ENCODE measurements at regions not wholly inside any gene's neighbourhood (a gene's known extent, or its start where the extent isn't known, plus 50 kb on each side); places are given as distances from the start of the nearest gene placed in this dataset.

GRCh38 chr18:1413323-1413675 is 508.6 kb downstream of the ADCYAP1 start:
- no peak for DNase-seq (ENCODE audit: extremely low spot score)
- ChIA-PET CTCF (no interaction called here), POLR2A (no interaction called here)
- TF ChIP-seq ZNF384 (IDR thresholded peaks at IDR 0.05) (no peak), SUZ12 (IDR thresholded peaks at IDR 0.05) (no peak), SP1 (IDR thresholded peaks at IDR 0.05) (no peak), FOXA1 (IDR thresholded peaks at IDR 0.05) (no peak), ELF4 (IDR thresholded peaks at IDR 0.05) (no peak), TARDBP (IDR thresholded peaks at IDR 0.05) (no peak), FOXK2 (IDR thresholded peaks at IDR 0.05) (no peak)

- ChIA-PET CTCF (no interaction called here), POLR2A (no interaction called here)
- no peak for DNase-seq (ENCODE audit: extremely low spot score)
- no peak for TF ChIP-seq BHLHE40 (IDR thresholded peaks at IDR 0.05; ENCODE audit: borderline replicate concordance)
- TF ChIP-seq FOXM1 (IDR thresholded peaks at IDR 0.05; ENCODE audit: borderline replicate concordance), result no peak
- TF ChIP-seq SP1 (IDR thresholded peaks at IDR 0.05), result no peak
- no peak for TF ChIP-seq FOXA1 (IDR thresholded peaks at IDR 0.05)
- TF ChIP-seq ARNT (IDR thresholded peaks at IDR 0.05), result no peak
- TF ChIP-seq SUZ12 (IDR thresholded peaks at IDR 0.05), result no peak
- TF ChIP-seq FOXK2 (IDR thresholded peaks at IDR 0.05), result no peak
Measured at GRCh38 chr18:1416074-1416473, 511.4 kb downstream of the ADCYAP1 start.

GRCh38 chr18:1421502-1421901 is 516.8 kb downstream of the ADCYAP1 start:
- no peak for TF ChIP-seq FOXA1 (IDR thresholded peaks at IDR 0.05)
- CTCF ChIA-PET, result no interaction called here
- no peak for DNase-seq (ENCODE audit: extremely low spot score)
- POLR2A ChIA-PET, result no interaction called here

- ChIA-PET POLR2A (no interaction called here), CTCF (no interaction called here)
- no peak for DNase-seq (ENCODE audit: extremely low spot score)
- TF ChIP-seq FOXA1 (IDR thresholded peaks at IDR 0.05) (no peak), BHLHE40 (IDR thresholded peaks at IDR 0.05; ENCODE audit: borderline replicate concordance) (no peak)
Measured at GRCh38 chr18:1422634-1423033, 518.0 kb downstream of the ADCYAP1 start.

- CTCF ChIA-PET, result no interaction called here
Measured at GRCh38 chr18:1425679-1426078, 521.0 kb downstream of the ADCYAP1 start.

GRCh38 chr18:1435487-1435886 is 530.8 kb downstream of the ADCYAP1 start:
- CTCF ChIA-PET, result no interaction called here
- POLR2A ChIA-PET, result no interaction called here

More at GRCh38 chr18:1425679-1426078, 521.0 kb downstream of the ADCYAP1 start:
- TF ChIP-seq BHLHE40 (IDR thresholded peaks at IDR 0.05; ENCODE audit: borderline replicate concordance) (no peak), L3MBTL2 (conservative IDR thresholded peaks at IDR 0.05) (no peak), CTBP1 (IDR thresholded peaks at IDR 0.05; ENCODE audit: borderline replicate concordance) (no peak), PKNOX1 (IDR thresholded peaks at IDR 0.05) (no peak), ELF4 (IDR thresholded peaks at IDR 0.05) (no peak), NFRKB (IDR thresholded peaks at IDR 0.05) (no peak), FOXM1 (IDR thresholded peaks at IDR 0.05; ENCODE audit: borderline replicate concordance) (no peak), FOXA1 (IDR thresholded peaks at IDR 0.05) (no peak), HDGF (IDR thresholded peaks at IDR 0.05; ENCODE audit: borderline replicate concordance) (no peak), TARDBP (IDR thresholded peaks at IDR 0.05) (no peak), SP1 (IDR thresholded peaks at IDR 0.05) (no peak), ZNF384 (IDR thresholded peaks at IDR 0.05) (no peak)
- POLR2A ChIA-PET, result no interaction called here
- no peak for DNase-seq (ENCODE audit: extremely low spot score)

GRCh38 chr18:1436199-1436598 is 531.5 kb downstream of the ADCYAP1 start:
- DNase-seq (ENCODE audit: extremely low spot score), result no peak
- POLR2A ChIA-PET, result no interaction called here
- TF ChIP-seq LEF1 (IDR thresholded peaks at IDR 0.05; ENCODE audit: borderline replicate concordance) (no peak), SUZ12 (IDR thresholded peaks at IDR 0.05) (no peak), ARNT (IDR thresholded peaks at IDR 0.05) (no peak), BHLHE40 (IDR thresholded peaks at IDR 0.05; ENCODE audit: borderline replicate concordance) (no peak), FOXM1 (IDR thresholded peaks at IDR 0.05; ENCODE audit: borderline replicate concordance) (no peak), ZNF384 (IDR thresholded peaks at IDR 0.05) (no peak), CTBP1 (IDR thresholded peaks at IDR 0.05; ENCODE audit: borderline replicate concordance) (no peak), ELF4 (IDR thresholded peaks at IDR 0.05) (no peak), FOXA1 (IDR thresholded peaks at IDR 0.05) (no peak), SP1 (IDR thresholded peaks at IDR 0.05) (no peak), NFRKB (IDR thresholded peaks at IDR 0.05) (no peak), L3MBTL2 (conservative IDR thresholded peaks at IDR 0.05) (no peak)
- CTCF ChIA-PET, result no interaction called here

More at GRCh38 chr18:1435487-1435886, 530.8 kb downstream of the ADCYAP1 start:
- TF ChIP-seq SUZ12 (IDR thresholded peaks at IDR 0.05), result no peak
- no peak for TF ChIP-seq BHLHE40 (IDR thresholded peaks at IDR 0.05; ENCODE audit: borderline replicate concordance)
- TF ChIP-seq HDGF (IDR thresholded peaks at IDR 0.05; ENCODE audit: borderline replicate concordance), result no peak
- TF ChIP-seq ARNT (IDR thresholded peaks at IDR 0.05), result no peak
- no peak for TF ChIP-seq ZNF384 (IDR thresholded peaks at IDR 0.05)
- no peak for TF ChIP-seq CTBP1 (IDR thresholded peaks at IDR 0.05; ENCODE audit: borderline replicate concordance)
- TF ChIP-seq PKNOX1 (IDR thresholded peaks at IDR 0.05), result no peak
- no peak for TF ChIP-seq TARDBP (IDR thresholded peaks at IDR 0.05)
- TF ChIP-seq L3MBTL2 (conservative IDR thresholded peaks at IDR 0.05), result no peak
- no peak for TF ChIP-seq FOXA1 (IDR thresholded peaks at IDR 0.05)
- no peak for TF ChIP-seq ELF4 (IDR thresholded peaks at IDR 0.05)
- no peak for TF ChIP-seq LEF1 (IDR thresholded peaks at IDR 0.05; ENCODE audit: borderline replicate concordance)
- no peak for TF ChIP-seq SP1 (IDR thresholded peaks at IDR 0.05)
- TF ChIP-seq FOXM1 (IDR thresholded peaks at IDR 0.05; ENCODE audit: borderline replicate concordance), result no peak
- TF ChIP-seq FOXK2 (IDR thresholded peaks at IDR 0.05), result no peak
- no peak for TF ChIP-seq NFRKB (IDR thresholded peaks at IDR 0.05)
- no peak for DNase-seq (ENCODE audit: extremely low spot score)

- DNase-seq (ENCODE audit: extremely low spot score), result no peak
- ChIA-PET CTCF (no interaction called here), POLR2A (no interaction called here)
- TF ChIP-seq BHLHE40 (IDR thresholded peaks at IDR 0.05; ENCODE audit: borderline replicate concordance) (no peak), PKNOX1 (IDR thresholded peaks at IDR 0.05) (no peak), FOXM1 (IDR thresholded peaks at IDR 0.05; ENCODE audit: borderline replicate concordance) (no peak), SP1 (IDR thresholded peaks at IDR 0.05) (no peak), L3MBTL2 (conservative IDR thresholded peaks at IDR 0.05) (no peak), FOXK2 (IDR thresholded peaks at IDR 0.05) (no peak), LEF1 (IDR thresholded peaks at IDR 0.05; ENCODE audit: borderline replicate concordance) (no peak), CTBP1 (IDR thresholded peaks at IDR 0.05; ENCODE audit: borderline replicate concordance) (no peak), TARDBP (IDR thresholded peaks at IDR 0.05) (no peak), SUZ12 (IDR thresholded peaks at IDR 0.05) (no peak), ELF4 (IDR thresholded peaks at IDR 0.05) (no peak), HDGF (IDR thresholded peaks at IDR 0.05; ENCODE audit: borderline replicate concordance) (no peak), FOXA1 (IDR thresholded peaks at IDR 0.05) (no peak), NFRKB (IDR thresholded peaks at IDR 0.05) (no peak), ZNF384 (IDR thresholded peaks at IDR 0.05) (no peak), ARNT (IDR thresholded peaks at IDR 0.05) (no peak)
Measured at GRCh38 chr18:1438458-1438910, 533.8 kb downstream of the ADCYAP1 start.

Measured in HEK293T (cell line).